ENCODE measurements at regions not wholly inside any gene's neighbourhood (a gene's known extent, or its start where the extent isn't known, plus 50 kb on each side); places are given as distances from the start of the nearest gene placed in this dataset.

GRCh38 chr11:38819981-38820380, 2221.9 kb upstream of the RAG2 start (continued):
- TF ChIP-seq ARID5B (CRISPR knock-in tag; IDR thresholded peaks at IDR 0.05), result no peak

GRCh38 chr11:38818720-38819119, 2220.7 kb upstream of the RAG2 start:
- in situ Hi-C loops (cut with HindIII; ENCODE audit: extremely low pct_ligation_motif_present, low pct_unique_long_range_greater_than_20kb), result no loop called here

More at GRCh38 chr11:38818720-38819119, 2220.7 kb upstream of the RAG2 start:
- no peaks in the 10 kb centered on the region for H3K36me3 ChIP-seq (replicated peaks in 1 of 2; ENCODE audit: control insufficient read depth in 1 of 2, insufficient read depth in 2 of 2, low read length in 2 of 2)
- H3K4me2 ChIP-seq (ENCODE audit: low read depth, low read length), result no peak overlapping the region
- no peak overlapping the region for H3K9ac ChIP-seq (ENCODE audit: insufficient read depth, low read depth, low read length)
- BruUV-seq (replicated peaks), result no TSS peak
- H4K20me1 ChIP-seq (ENCODE audit: insufficient read depth, low read length), result no peaks in the 10 kb centered on the region
- no peak overlapping the region for H2AFZ ChIP-seq (ENCODE audit: low read length)
- CTCF ChIA-PET (ENCODE audit: low intra/inter-chr PET ratio, low total read pairs), result no interaction called here
- DNase-seq (ENCODE audit: low spot score), result no peak
- FAIRE-seq, result no peak
- no peak overlapping the region for H3K27ac ChIP-seq (ENCODE audit: extremely low read length, insufficient read depth, low read length)
- POLR2A ChIA-PET, result no interaction called here
- no peaks in the 10 kb centered on the region for H3K27me3 ChIP-seq (ENCODE audit: control insufficient read depth in 1 of 2, insufficient read depth in 2 of 2, low read length in 2 of 2)
- H3K4me3 ChIP-seq (replicated peaks in 1 of 3; ENCODE audit: insufficient read depth in 1 of 3, low read depth in 2 of 3, low read length in 3 of 3), result no peak overlapping the region
- peaks cover 2% of the 10 kb centered on the region; the same call in 1 of the 2 replicates for H3K9me3 ChIP-seq (ENCODE audit: low read length)
- TF ChIP-seq CBFB (CRISPR knock-in tag; IDR thresholded peaks at IDR 0.05) (no peak), ZKSCAN1 (IDR thresholded peaks at IDR 0.05; ENCODE audit: low read length) (no peak), ZNF782 (CRISPR knock-in tag; IDR thresholded peaks at IDR 0.05; ENCODE audit: borderline replicate concordance) (no peak), ZNF143 (CRISPR knock-in tag; IDR thresholded peaks at IDR 0.05) (no peak), TCF7 (IDR thresholded peaks at IDR 0.05; ENCODE audit: low read depth) (no peak), ZNF776 (CRISPR knock-in tag; IDR thresholded peaks at IDR 0.05) (no peak), TGIF2 (CRISPR knock-in tag; IDR thresholded peaks at IDR 0.05) (no peak), HDAC6 (IDR thresholded peaks at IDR 0.05; ENCODE audit: low read depth, low read length) (no peak), GTF3A (CRISPR knock-in tag; conservative IDR thresholded peaks at IDR 0.05) (no peak), ZFP62 (CRISPR knock-in tag; IDR thresholded peaks at IDR 0.05) (no peak), ARID4A (CRISPR knock-in tag; IDR thresholded peaks at IDR 0.05; ENCODE audit: borderline replicate concordance) (no peak), ZNF430 (CRISPR knock-in tag; IDR thresholded peaks at IDR 0.05) (no peak), TFE3 (CRISPR knock-in tag; IDR thresholded peaks at IDR 0.05) (no peak), ZNF746 (CRISPR knock-in tag; IDR thresholded peaks at IDR 0.05) (no peak), ETV5 (CRISPR knock-in tag; IDR thresholded peaks at IDR 0.05; ENCODE audit: borderline replicate concordance) (no peak), ZNF550 (CRISPR knock-in tag; IDR thresholded peaks at IDR 0.05; ENCODE audit: borderline replicate concordance) (no peak)
- no peaks in the 10 kb centered on the region for H3K4me1 ChIP-seq (ENCODE audit: insufficient read depth, low read length)
- H3K79me2 ChIP-seq (ENCODE audit: insufficient read depth, low read length), result no peaks in the 10 kb centered on the region
- intact Hi-C loops (cut with micrococcal nuclease; ENCODE audit: unreplicated experiment), result no loop called here
- ATAC-seq, result no peak

All from HepG2 (cell line).